Hepatocyte (in vitro differentiated cells): ENCODE measurements at regions not wholly inside any gene's neighbourhood (a gene's known extent, or its start where the extent isn't known, plus 50 kb on each side); places are given as distances from the start of the nearest gene placed in this dataset.

ENCODE experiments used
- CTCF ChIP-seq: fragments of 200-600 bp; sonication (generic); IDR thresholded peaks from 2 replicates; pipeline ENCODE4 v1.5.1; 2016; ENCODE audit warnings: antibody characterized with exemption, mild to moderate bottlenecking; ENCODE audit not compliant: poor library complexity
- EZH2phosphoT487 ChIP-seq: fragments of 200-600 bp; sonication (generic); IDR thresholded peaks from one replicate; pipeline ENCODE4 v1.6.1; 2018; ENCODE audit warnings: antibody characterized with exemption, mild to moderate bottlenecking, low read depth, moderate library complexity; ENCODE audit not compliant: unreplicated experiment, severe bottlenecking

- TF ChIP-seq CTCF (no peak), EZH2phosphoT487 (no peak)
Measured at GRCh38 chr22:48060266-48060665, 1297.8 kb downstream of the TBC1D22A start.
